ENCODE measurements at regions not wholly inside any gene's neighbourhood (a gene's known extent, or its start where the extent isn't known, plus 50 kb on each side); places are given as distances from the start of the nearest gene placed in this dataset.

DNA sequence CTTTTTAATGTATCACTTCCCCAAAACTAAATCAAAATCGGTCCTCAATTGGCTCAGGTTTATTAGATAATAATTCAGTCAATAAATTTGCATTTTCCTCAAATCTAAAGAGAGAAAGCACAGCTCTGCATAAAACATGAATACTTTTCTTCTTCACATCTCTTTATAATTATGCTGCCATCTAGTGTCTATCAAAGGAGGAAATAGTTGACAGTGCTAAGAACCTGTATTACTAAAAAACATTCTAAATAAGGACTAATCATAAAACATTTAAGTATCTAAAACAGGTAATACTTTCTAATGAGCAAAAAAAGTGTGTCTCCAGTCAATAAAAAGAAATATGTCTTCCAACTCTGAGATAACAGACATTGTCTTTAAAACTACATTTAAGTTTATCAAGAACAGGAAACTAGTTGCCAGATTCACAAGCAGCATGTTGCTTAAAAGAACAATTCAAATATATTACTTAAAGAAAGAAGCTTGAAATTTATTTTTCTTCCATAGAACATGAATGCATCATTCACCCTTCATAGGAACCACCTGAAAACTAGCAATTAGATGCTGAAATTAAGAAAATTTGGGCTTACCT is 56.5 kb upstream of the DST start:
- no peak overlapping the region for H3K4me3 ChIP-seq
- H3K4me1 ChIP-seq, result peaks cover 0 to 43% (median 0%) of the 10 kb centered on the region in 3 donors
- no peaks in the 10 kb centered on the region for H3K27me3 ChIP-seq
- TF ChIP-seq POLR2A (IDR thresholded peaks at IDR 0.05), result no peak
- TF ChIP-seq, protein P1, sequence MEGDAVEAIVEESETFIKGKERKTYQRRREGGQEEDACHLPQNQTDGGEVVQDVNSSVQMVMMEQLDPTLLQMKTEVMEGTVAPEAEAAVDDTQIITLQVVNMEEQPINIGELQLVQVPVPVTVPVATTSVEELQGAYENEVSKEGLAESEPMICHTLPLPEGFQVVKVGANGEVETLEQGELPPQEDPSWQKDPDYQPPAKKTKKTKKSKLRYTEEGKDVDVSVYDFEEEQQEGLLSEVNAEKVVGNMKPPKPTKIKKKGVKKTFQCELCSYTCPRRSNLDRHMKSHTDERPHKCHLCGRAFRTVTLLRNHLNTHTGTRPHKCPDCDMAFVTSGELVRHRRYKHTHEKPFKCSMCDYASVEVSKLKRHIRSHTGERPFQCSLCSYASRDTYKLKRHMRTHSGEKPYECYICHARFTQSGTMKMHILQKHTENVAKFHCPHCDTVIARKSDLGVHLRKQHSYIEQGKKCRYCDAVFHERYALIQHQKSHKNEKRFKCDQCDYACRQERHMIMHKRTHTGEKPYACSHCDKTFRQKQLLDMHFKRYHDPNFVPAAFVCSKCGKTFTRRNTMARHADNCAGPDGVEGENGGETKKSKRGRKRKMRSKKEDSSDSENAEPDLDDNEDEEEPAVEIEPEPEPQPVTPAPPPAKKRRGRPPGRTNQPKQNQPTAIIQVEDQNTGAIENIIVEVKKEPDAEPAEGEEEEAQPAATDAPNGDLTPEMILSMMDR (IDR thresholded peaks at IDR 0.05), result peak; percentile 48 to 62 (median 56)
- H3K9me3 ChIP-seq, result no peaks in the 10 kb centered on the region
- no peak for ATAC-seq
- H3K36me3 ChIP-seq, result no peaks in the 10 kb centered on the region
- H3K27ac ChIP-seq, result no peak overlapping the region
- WGBS, 2 donors (ENCODE audit: low coverage in 1 of 2), result 0 to 16% methylated on average over 1 of the region's 1 CpG

DNA sequence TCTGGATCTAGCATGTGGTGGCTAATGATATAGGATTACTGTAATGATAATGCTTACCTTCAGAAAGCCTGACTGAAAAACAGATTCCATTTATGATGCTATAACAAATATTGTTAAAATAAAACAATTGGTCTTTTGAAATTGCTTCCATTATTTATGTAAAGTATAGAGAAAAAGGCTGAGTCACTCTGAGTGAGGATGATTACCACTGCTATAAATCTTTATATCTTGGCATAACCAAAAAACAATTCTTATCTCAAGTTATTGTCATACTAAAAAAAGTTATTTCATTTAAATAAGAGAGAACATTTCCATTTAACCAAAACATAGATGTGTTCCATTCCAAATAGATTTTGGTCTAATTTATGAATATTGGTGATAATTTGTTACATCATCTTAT is 53.0 kb upstream of the DST start:
- H3K27me3 ChIP-seq, result no peaks in the 10 kb centered on the region
- TF ChIP-seq, protein P1 (IDR thresholded peaks at IDR 0.05), result no peak
- TF ChIP-seq POLR2A (IDR thresholded peaks at IDR 0.05) (no peak), EP300 (IDR thresholded peaks at IDR 0.05) (no peak), POLR2AphosphoS5 (IDR thresholded peaks at IDR 0.05) (no peak)
- no peaks in the 10 kb centered on the region for H3K36me3 ChIP-seq
- ATAC-seq, result no peak
- peaks cover 0 to 55% (median 8%) of the 10 kb centered on the region in 3 donors for H3K4me1 ChIP-seq
- no peak overlapping the region for H3K4me3 ChIP-seq
- no peak overlapping the region for H3K27ac ChIP-seq
- no peaks in the 10 kb centered on the region for H3K9me3 ChIP-seq

DNA sequence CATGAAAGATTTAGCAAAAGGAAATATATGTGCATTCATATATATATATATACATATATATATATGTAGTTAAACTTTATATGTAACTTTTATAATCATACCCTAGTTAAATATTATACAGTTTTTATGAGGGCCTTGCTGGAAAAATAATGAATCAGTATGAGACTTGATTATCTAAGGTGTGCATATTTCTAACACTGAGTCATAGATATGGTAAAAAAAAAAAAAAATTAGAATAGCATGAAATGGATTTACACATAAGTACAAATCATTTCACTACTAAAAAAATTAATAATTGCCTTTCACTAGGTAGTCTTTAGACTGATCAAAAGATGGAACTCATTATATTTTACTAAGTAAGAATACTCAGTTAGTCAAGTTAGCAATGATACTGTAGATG is 51.3 kb upstream of the DST start:
- Histone ChIP-seq H3K9me3 (no peaks in the 10 kb centered on the region), H3K27me3 (no peaks in the 10 kb centered on the region), H3K27ac (peak overlapping the region in 1 of 4 donors; percentile 82), H3K4me3 (no peak overlapping the region), H3K36me3 (no peaks in the 10 kb centered on the region), H3K4me1 (peaks cover 0 to 63% (median 12%) of the 10 kb centered on the region in 3 donors)
- ATAC-seq, result no peak
- TF ChIP-seq, protein P1 (IDR thresholded peaks at IDR 0.05), result no peak
- no peak for TF ChIP-seq EP300 (IDR thresholded peaks at IDR 0.05)

DNA sequence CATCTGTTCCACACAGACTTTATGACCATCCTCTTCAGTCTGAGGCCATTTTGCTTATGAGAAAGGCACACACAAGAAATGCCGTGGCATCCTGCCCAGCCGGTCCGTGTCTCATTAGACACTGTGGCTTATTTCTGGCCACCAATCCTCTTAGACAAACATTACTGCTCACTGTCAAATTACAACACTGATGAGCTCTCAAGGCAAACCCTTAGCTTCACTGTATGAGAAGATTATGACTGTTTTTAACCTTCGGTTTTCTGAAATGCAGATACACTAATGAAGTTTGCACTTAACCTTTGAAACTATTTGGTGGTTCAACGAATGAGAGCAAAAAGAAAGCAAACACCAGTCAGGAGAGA is 50.5 kb upstream of the DST start:
- no peaks in the 10 kb centered on the region for H3K9me3 ChIP-seq
- peak; percentile 55 for TF ChIP-seq POLR2AphosphoS5 (IDR thresholded peaks at IDR 0.05)
- TF ChIP-seq, protein P1 (IDR thresholded peaks at IDR 0.05), result no peak
- peak overlapping the region; percentile 40 to 52 for H3K4me3 ChIP-seq
- H3K27ac ChIP-seq, result peak overlapping the region; percentile 77 to 93 (median 82)
- peaks cover 0 to 61% (median 12%) of the 10 kb centered on the region in 3 donors for H3K4me1 ChIP-seq
- no peaks in the 10 kb centered on the region for H3K27me3 ChIP-seq
- WGBS, 2 donors (ENCODE audit: low coverage in 1 of 2), result 23 to 33% methylated on average over 5 of the region's 5 CpGs
- peak; percentile 78 for ATAC-seq
- no peaks in the 10 kb centered on the region for H3K36me3 ChIP-seq

DNA sequence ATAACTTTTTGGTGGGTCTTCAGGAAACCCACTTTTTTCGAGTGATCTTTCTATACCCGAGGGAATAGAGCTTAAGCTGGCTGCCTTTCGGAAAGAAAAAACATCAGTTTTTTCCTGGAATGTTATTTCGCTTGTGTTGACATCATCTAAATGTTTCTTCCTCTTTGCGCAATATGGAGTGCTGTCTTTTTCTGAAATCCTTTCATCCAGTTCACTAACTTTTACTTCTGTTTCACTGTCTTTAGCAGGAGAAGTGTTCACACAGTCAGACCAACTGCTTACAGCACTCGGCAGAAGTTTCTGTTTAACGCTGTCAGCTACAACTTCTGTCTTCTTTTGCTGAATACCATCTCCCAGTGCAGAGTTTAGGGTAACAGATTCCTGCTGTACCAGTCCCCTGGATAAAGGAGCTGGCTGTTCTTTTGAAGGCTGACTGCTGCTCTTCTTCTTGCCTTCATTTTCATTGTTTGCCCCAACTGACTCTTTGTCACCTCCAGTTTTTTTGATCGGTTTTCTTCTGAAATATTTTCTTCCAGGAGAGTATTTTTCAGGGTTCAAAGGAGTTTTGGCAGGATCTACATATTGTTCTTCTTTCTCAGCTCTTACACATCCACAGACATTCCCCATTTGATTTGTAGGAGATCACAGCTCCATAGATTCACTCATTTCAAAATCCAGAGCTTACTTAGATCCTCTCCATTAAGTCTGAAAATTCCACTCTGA is 50.0 kb upstream of the DST start:
- TF ChIP-seq EP300 (IDR thresholded peaks at IDR 0.05) (no peak), POLR2AphosphoS5 (IDR thresholded peaks at IDR 0.05) (no peak), POLR2A (IDR thresholded peaks at IDR 0.05) (peak in 1 of 2 donors; percentile 21)
- TF ChIP-seq, protein P1 (IDR thresholded peaks at IDR 0.05), result no peak
- ATAC-seq, result peak; percentile 65
- 13 to 32% methylated on average over 7 to 8 of the region's 8 CpGs for WGBS, 2 donors (ENCODE audit: low coverage in 1 of 2)
- Histone ChIP-seq H3K4me3 (peak overlapping the region; percentile 40 to 52), H3K27ac (peak overlapping the region; percentile 77 to 93 (median 82)), H3K27me3 (no peaks in the 10 kb centered on the region), H3K4me1 (peaks cover 0 to 65% (median 12%) of the 10 kb centered on the region in 3 donors), H3K36me3 (no peaks in the 10 kb centered on the region), H3K9me3 (no peaks in the 10 kb centered on the region)
